Liver (tissue), 7 donors: ENCODE measurements at regions not wholly inside any gene's neighbourhood (a gene's known extent, or its start where the extent isn't known, plus 50 kb on each side); places are given as distances from the start of the nearest gene placed in this dataset.

Experiments
- DNase-seq: peaks from one replicate; pipeline ENCODE4 v3.0.0-alpha.2; 2017; ENCODE audit warnings: low spot score
- H3K27ac ChIP-seq, 2 donors: one replicate each; pipeline ENCODE4 v1.7.0; 2013; ENCODE audit warnings: inconsistent platforms in 2 of 2, low read length in 2 of 2, control low read depth in 1 of 2, low read depth in 1 of 2, mild to moderate bottlenecking in 1 of 2
- H3K27me3 ChIP-seq, 4 donors: one replicate each; pipeline versions ENCODE4 v1.6.1 to v1.7.0; 2013; ENCODE audit warnings: low read length in 3 of 4, inconsistent platforms in 1 of 4, mild to moderate bottlenecking in 1 of 4, moderate library complexity in 1 of 4; ENCODE audit not compliant: control insufficient read depth in 4 of 4, insufficient read depth in 4 of 4
- H3K36me3 ChIP-seq, 4 donors: one replicate each; pipeline versions ENCODE4 v1.6.1 to v1.7.0; 2013; ENCODE audit warnings: low read length in 3 of 4, mild to moderate bottlenecking in 3 of 4, low read depth in 1 of 4, moderate library complexity in 1 of 4; ENCODE audit not compliant: control insufficient read depth in 4 of 4, insufficient read depth in 3 of 4
- H3K4me1 ChIP-seq, 4 donors: one replicate each; pipeline versions ENCODE4 v1.6.1 to v1.7.0; 2013; ENCODE audit warnings: low read length in 3 of 4, mild to moderate bottlenecking in 3 of 4, moderate library complexity in 1 of 4; ENCODE audit not compliant: control insufficient read depth in 4 of 4, insufficient read depth in 4 of 4
- H3K4me3 ChIP-seq, 3 donors: one replicate each; pipeline versions ENCODE4 v1.6.1 to v1.7.0; 2013; ENCODE audit warnings: low read length in 3 of 3, control low read depth in 1 of 3, low read depth in 1 of 3, mild to moderate bottlenecking in 1 of 3
- H3K9ac ChIP-seq, 2 donors: one replicate each; pipeline ENCODE4 v1.7.0; 2013; ENCODE audit warnings: low read length in 2 of 2, mild to moderate bottlenecking in 2 of 2, moderate library complexity in 2 of 2, control low read depth in 1 of 2, low read depth in 1 of 2
- H3K9me3 ChIP-seq, 4 donors: one replicate each; pipeline versions ENCODE4 v1.6.1 to v1.7.0; 2013; ENCODE audit warnings: low read length in 3 of 4; ENCODE audit not compliant: control insufficient read depth in 4 of 4
- EGR1 ChIP-seq, 2 donors: IDR thresholded peaks; 2 replicates each; pipeline ENCODE4 v1.6.1; 2016 to 2018; ENCODE audit warnings: antibody characterized with exemption in 2 of 2, low read depth in 2 of 2
- FOXA1 ChIP-seq: IDR thresholded peaks from 2 replicates; pipeline ENCODE4 v1.6.1; 2016; ENCODE audit warnings: antibody characterized with exemption
- FOXA2 ChIP-seq: IDR thresholded peaks from 2 replicates; pipeline ENCODE4 v1.6.1; 2016; ENCODE audit warnings: antibody characterized with exemption
- GABPA ChIP-seq, 2 donors: IDR thresholded peaks in 1 of 2; conservative IDR thresholded peaks in 1 of 2; 2 replicates each; pipeline ENCODE4 v1.6.1; 2016; ENCODE audit warnings: antibody characterized with exemption in 2 of 2, mild to moderate bottlenecking in 1 of 2, moderate library complexity in 1 of 2
- HNF4G ChIP-seq: IDR thresholded peaks from 2 replicates; pipeline ENCODE4 v1.6.1; 2016; ENCODE audit warnings: antibody characterized with exemption
- JUND ChIP-seq, 2 donors: IDR thresholded peaks; 2 replicates each; pipeline ENCODE4 v1.6.1; 2016; ENCODE audit warnings: antibody characterized with exemption in 2 of 2
- NR2F2 ChIP-seq: IDR thresholded peaks from 2 replicates; pipeline ENCODE4 v1.6.1; 2016; ENCODE audit warnings: antibody characterized with exemption
- RAD21 ChIP-seq, 2 donors: IDR thresholded peaks; 2 replicates each; pipeline ENCODE4 v1.6.1; 2016; ENCODE audit warnings: antibody characterized with exemption in 2 of 2, mild to moderate bottlenecking in 2 of 2
- SP1 ChIP-seq: IDR thresholded peaks from 2 replicates; pipeline ENCODE4 v1.6.1; 2018; ENCODE audit warnings: antibody characterized with exemption, mild to moderate bottlenecking
- TAF1 ChIP-seq: conservative IDR thresholded peaks from 2 replicates; pipeline ENCODE4 v1.6.1; 2016; ENCODE audit warnings: antibody characterized with exemption, mild to moderate bottlenecking
- YY1 ChIP-seq: IDR thresholded peaks from 2 replicates; pipeline ENCODE4 v1.6.1; 2016; ENCODE audit warnings: antibody characterized with exemption, mild to moderate bottlenecking
- WGBS: extraction: QIAGEN DNeasy Blood & Tissue Kit; methylation state at CpG from one replicate; pipeline ENCODE4 v1.1.7; 2013; 5-methylcytosine and 5-hydroxymethylcytosine counted together
- TF ChIP-seq, protein P1 (sequence below): IDR thresholded peaks from 2 replicates; pipeline ENCODE4 v1.6.1; 2016; ENCODE audit warnings: antibody characterized with exemption
- TF ChIP-seq, protein P2 (sequence below): IDR thresholded peaks from 2 replicates; pipeline ENCODE4 v1.6.1; 2016; ENCODE audit warnings: antibody characterized with exemption
- TF ChIP-seq, protein P3 (sequence below): IDR thresholded peaks from 2 replicates; pipeline ENCODE4 v1.6.1; 2016; ENCODE audit warnings: antibody characterized with exemption
- TF ChIP-seq, protein P4 (sequence below): IDR thresholded peaks from 2 replicates; pipeline ENCODE4 v1.6.1; 2016; ENCODE audit warnings: antibody characterized with exemption, mild to moderate bottlenecking
- donor health status: healthy.
- donor health status: healthy.
- donor health status: healthy.
- donor health status: healthy.

DNA sequence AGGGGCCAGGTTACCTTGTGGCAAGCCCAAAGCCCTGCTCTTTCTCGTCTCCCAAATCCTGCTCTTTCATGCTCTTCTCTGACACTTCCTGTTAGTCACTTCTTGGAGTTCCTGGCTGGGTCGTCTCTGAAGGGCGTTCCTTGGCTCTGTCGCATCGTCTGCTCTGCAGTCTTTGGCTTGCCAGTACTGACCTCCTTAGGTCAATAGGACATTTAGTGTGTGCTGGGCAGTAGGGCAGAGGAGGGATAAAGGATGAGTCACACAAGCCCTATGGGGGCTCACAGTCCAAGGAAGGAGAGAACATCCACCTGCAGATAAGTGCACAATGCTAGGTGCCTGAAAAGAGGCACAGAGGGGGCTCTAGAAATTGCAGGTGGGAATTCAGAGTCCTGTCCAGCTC, 87.5 kb downstream of the FAM43A start:
- peaks cover 0 to 5% (median 0%) of the 10 kb centered on the region in 4 donors for H3K27me3 ChIP-seq
- no peak overlapping the region for H3K4me3 ChIP-seq
- H3K36me3 ChIP-seq: no peaks in the 10 kb centered on the region
- H3K27ac ChIP-seq: no peak overlapping the region
- peak; percentile 57 for TF ChIP-seq NR2F2
- TF ChIP-seq FOXA2: no peak
- H3K9ac ChIP-seq: no peak overlapping the region
- WGBS: 46% methylated on average over 5 of the region's 5 CpGs
- peaks cover 0 to 7% (median 3%) of the 10 kb centered on the region in 4 donors for H3K4me1 ChIP-seq
- no peaks in the 10 kb centered on the region for H3K9me3 ChIP-seq
- DNase-seq: no peak

DNA sequence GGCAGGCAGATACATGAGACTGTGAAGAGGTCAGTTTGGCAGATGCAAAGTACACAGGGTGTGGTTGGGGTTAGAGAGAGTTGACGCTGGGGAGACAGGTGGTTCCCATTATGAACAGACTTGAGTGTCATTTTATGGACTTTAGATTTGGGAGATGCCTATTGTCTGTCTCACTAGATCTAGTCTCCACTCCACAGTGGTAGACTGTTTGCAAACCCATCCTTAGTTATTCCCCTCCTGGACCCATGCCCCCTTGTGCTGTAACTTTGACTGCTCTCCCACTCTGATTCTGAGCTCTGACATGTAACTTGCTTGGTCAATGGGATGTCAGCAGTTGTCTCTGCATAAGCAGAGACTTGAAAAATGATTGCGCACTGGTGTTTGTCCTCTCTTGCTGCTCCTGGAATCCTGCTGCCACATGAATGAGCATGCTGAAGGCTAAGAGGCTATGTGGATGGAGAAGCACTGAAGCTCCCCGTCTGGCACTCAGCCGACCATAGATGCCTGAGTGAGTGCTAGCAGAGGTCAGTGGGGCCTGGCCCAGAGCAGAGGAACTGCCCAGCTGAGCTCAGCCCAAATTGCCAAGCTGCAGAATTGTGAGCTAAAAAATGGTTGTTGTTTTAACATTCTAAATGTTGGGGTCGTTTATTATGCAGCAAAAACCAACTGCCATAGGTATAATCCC, 88.2 kb downstream of the FAM43A start:
- TF ChIP-seq, protein P1, sequence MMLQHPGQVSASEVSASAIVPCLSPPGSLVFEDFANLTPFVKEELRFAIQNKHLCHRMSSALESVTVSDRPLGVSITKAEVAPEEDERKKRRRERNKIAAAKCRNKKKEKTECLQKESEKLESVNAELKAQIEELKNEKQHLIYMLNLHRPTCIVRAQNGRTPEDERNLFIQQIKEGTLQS: no peak
- TF ChIP-seq, protein P2, sequence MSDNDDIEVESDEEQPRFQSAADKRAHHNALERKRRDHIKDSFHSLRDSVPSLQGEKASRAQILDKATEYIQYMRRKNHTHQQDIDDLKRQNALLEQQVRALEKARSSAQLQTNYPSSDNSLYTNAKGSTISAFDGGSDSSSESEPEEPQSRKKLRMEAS: no peak
- no peak for TF ChIP-seq HNF4G
- TF ChIP-seq FOXA1: no peak
- TF ChIP-seq RAD21 (IDR thresholded peaks at IDR 0.05): no peak
- TF ChIP-seq, protein P3, sequence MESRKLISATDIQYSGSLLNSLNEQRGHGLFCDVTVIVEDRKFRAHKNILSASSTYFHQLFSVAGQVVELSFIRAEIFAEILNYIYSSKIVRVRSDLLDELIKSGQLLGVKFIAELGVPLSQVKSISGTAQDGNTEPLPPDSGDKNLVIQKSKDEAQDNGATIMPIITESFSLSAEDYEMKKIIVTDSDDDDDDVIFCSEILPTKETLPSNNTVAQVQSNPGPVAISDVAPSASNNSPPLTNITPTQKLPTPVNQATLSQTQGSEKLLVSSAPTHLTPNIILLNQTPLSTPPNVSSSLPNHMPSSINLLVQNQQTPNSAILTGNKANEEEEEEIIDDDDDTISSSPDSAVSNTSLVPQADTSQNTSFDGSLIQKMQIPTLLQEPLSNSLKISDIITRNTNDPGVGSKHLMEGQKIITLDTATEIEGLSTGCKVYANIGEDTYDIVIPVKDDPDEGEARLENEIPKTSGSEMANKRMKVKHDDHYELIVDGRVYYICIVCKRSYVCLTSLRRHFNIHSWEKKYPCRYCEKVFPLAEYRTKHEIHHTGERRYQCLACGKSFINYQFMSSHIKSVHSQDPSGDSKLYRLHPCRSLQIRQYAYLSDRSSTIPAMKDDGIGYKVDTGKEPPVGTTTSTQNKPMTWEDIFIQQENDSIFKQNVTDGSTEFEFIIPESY: no peak
- TF ChIP-seq YY1: no peak
- TF ChIP-seq, protein P4, sequence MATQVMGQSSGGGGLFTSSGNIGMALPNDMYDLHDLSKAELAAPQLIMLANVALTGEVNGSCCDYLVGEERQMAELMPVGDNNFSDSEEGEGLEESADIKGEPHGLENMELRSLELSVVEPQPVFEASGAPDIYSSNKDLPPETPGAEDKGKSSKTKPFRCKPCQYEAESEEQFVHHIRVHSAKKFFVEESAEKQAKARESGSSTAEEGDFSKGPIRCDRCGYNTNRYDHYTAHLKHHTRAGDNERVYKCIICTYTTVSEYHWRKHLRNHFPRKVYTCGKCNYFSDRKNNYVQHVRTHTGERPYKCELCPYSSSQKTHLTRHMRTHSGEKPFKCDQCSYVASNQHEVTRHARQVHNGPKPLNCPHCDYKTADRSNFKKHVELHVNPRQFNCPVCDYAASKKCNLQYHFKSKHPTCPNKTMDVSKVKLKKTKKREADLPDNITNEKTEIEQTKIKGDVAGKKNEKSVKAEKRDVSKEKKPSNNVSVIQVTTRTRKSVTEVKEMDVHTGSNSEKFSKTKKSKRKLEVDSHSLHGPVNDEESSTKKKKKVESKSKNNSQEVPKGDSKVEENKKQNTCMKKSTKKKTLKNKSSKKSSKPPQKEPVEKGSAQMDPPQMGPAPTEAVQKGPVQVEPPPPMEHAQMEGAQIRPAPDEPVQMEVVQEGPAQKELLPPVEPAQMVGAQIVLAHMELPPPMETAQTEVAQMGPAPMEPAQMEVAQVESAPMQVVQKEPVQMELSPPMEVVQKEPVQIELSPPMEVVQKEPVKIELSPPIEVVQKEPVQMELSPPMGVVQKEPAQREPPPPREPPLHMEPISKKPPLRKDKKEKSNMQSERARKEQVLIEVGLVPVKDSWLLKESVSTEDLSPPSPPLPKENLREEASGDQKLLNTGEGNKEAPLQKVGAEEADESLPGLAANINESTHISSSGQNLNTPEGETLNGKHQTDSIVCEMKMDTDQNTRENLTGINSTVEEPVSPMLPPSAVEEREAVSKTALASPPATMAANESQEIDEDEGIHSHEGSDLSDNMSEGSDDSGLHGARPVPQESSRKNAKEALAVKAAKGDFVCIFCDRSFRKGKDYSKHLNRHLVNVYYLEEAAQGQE: no peak
- no peak for TF ChIP-seq SP1
- TF ChIP-seq GABPA (IDR thresholded peaks at IDR 0.05 in 1 of 2, conservative IDR thresholded peaks at IDR 0.05 in 1 of 2): no peak
- DNase-seq: no peak
- 73% methylated on average over 5 of the region's 5 CpGs for WGBS
- H3K4me1 ChIP-seq: peaks cover 0 to 7% (median 3%) of the 10 kb centered on the region in 4 donors
- H3K9me3 ChIP-seq: no peaks in the 10 kb centered on the region
- no peak overlapping the region for H3K9ac ChIP-seq
- no peak overlapping the region for H3K4me3 ChIP-seq
- H3K27me3 ChIP-seq: peaks cover 0 to 5% (median 0%) of the 10 kb centered on the region in 4 donors
- H3K36me3 ChIP-seq: no peaks in the 10 kb centered on the region
- no peak overlapping the region for H3K27ac ChIP-seq

DNA sequence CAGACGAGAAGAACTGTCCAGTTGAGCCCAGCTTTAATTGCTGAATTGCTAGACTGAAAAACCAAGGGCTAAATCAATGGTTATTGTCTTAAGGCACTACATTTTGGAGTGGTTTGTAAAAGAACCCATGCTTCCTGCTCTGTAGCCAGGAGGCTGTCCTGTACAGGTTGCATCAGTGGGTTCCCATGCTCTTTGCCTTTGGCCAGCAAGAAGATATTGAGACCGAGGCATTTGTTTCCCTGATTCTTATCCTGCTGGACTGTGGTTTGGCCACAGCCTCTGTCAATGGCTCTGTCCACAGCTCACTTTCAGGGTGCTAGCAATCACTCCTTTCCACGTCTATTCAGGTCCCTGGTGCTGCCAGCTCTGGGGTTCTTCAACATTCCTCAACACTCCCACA, 89.6 kb downstream of the FAM43A start:
- WGBS: 68% methylated on average over 3 of the region's 3 CpGs
- no peak overlapping the region for H3K4me3 ChIP-seq
- no peak overlapping the region for H3K27ac ChIP-seq
- H3K9ac ChIP-seq: no peak overlapping the region
- no peaks in the 10 kb centered on the region for H3K36me3 ChIP-seq
- H3K9me3 ChIP-seq: no peaks in the 10 kb centered on the region
- H3K4me1 ChIP-seq: no peaks in the 10 kb centered on the region
- no peak for DNase-seq
- peaks cover 0 to 5% (median 0%) of the 10 kb centered on the region in 4 donors for H3K27me3 ChIP-seq
- TF ChIP-seq JUND (IDR thresholded peaks at IDR 0.05) (no peak), TAF1 (no peak), EGR1 (IDR thresholded peaks at IDR 0.05; ENCODE audit: low read depth in 2 of 2) (no peak), YY1 (no peak)
- TF ChIP-seq, protein P3: no peak
- TF ChIP-seq, protein P4: no peak
